Neural cell (in vitro differentiated cells): ENCODE measurements at regions not wholly inside any gene's neighbourhood (a gene's known extent, or its start where the extent isn't known, plus 50 kb on each side); places are given as distances from the start of the nearest gene placed in this dataset.

Experiments used
- H2AFZ ChIP-seq: fragments of 200-600, 300-800 bp; sonication (generic), shearing (Covaris generic); 2 replicates; pipeline ENCODE4 v1.6.0; 2014; ENCODE audit warnings: low read depth, mild to moderate bottlenecking, antibody characterized with exemption, low read length, moderate library complexity
- H3F3A ChIP-seq: fragments of 200-600 bp; shearing (Covaris generic); 2 replicates; pipeline ENCODE4 v1.6.1; 2016; ENCODE audit warnings: mild to moderate bottlenecking, moderate library complexity, mixed read lengths, antibody characterized with exemption, low read length; ENCODE audit not compliant: insufficient read depth, poor library complexity, severe bottlenecking
- H3K27ac ChIP-seq: fragments of 200-600, 300-800 bp; sonication (generic), shearing (Covaris generic); 2 replicates; pipeline ENCODE4 v1.5.1; 2014; ENCODE audit warnings: mild to moderate bottlenecking, low read length, moderate library complexity
- H3K27me3 ChIP-seq: fragments of 300-800, 200-600 bp; sonication (generic), shearing (Covaris generic); 2 replicates; pipeline ENCODE4 v1.6.0; 2014; ENCODE audit warnings: mild to moderate bottlenecking, low read depth, low read length, moderate library complexity; ENCODE audit not compliant: insufficient read depth
- H3K36me3 ChIP-seq: fragments of 300-800, 200-600 bp; sonication (generic), shearing (Covaris generic); 2 replicates; pipeline ENCODE4 v1.5.1; 2014; ENCODE audit warnings: mild to moderate bottlenecking, antibody characterized with exemption, low read length, moderate library complexity; ENCODE audit not compliant: insufficient read depth
- H3K4me2 ChIP-seq: fragments of 300-800, 200-600 bp; sonication (generic), shearing (Covaris generic); 2 replicates; pipeline ENCODE4 v1.6.0; 2014; ENCODE audit warnings: mild to moderate bottlenecking, low read length
- H3K4me3 ChIP-seq: fragments of 300-800, 200-600 bp; sonication (generic), shearing (Covaris generic); 2 replicates; pipeline ENCODE4 v1.5.1; 2014; ENCODE audit warnings: mild to moderate bottlenecking, low read length, moderate library complexity
- H3K79me2 ChIP-seq: fragments of 200-600 bp; shearing (Covaris generic); replicated peaks from 2 replicates; pipeline ENCODE4 v1.6.0; 2014; ENCODE audit warnings: mild to moderate bottlenecking, low read length, moderate library complexity; ENCODE audit not compliant: insufficient read depth
- H3K9ac ChIP-seq: fragments of 300-800, 200-600 bp; sonication (generic), shearing (Covaris generic); 2 replicates; pipeline ENCODE4 v1.6.1; 2016; ENCODE audit warnings: mild to moderate bottlenecking, low read length, mixed read lengths
- H3K9me2 ChIP-seq: fragments of 200-600 bp; shearing (Covaris generic); 2 replicates; pipeline ENCODE4 v1.6.1; 2016; ENCODE audit warnings: mild to moderate bottlenecking, low read length, mixed read lengths; ENCODE audit not compliant: insufficient read depth
- H3K9me3 ChIP-seq: fragments of 200-600, 300-800 bp; sonication (generic), shearing (Covaris generic); 2 replicates; pipeline ENCODE4 v1.6.1; 2016; ENCODE audit warnings: mild to moderate bottlenecking, mixed run types, low read length, moderate library complexity, mixed read lengths
- H4K20me1 ChIP-seq: fragments of 200-600 bp; shearing (Covaris generic); 2 replicates; pipeline ENCODE4 v1.6.1; 2016; ENCODE audit warnings: mild to moderate bottlenecking, mixed run types; ENCODE audit not compliant: insufficient read depth
- EP300 ChIP-seq: fragments of 450-650 bp; conservative IDR thresholded peaks from 2 replicates; pipeline ENCODE4 v1.6.1; 2014; ENCODE audit warnings: antibody characterized with exemption, mild to moderate bottlenecking, moderate library complexity; ENCODE audit not compliant: poor library complexity, severe bottlenecking
- EZH2 ChIP-seq: fragments of 200-600, 300-800 bp; shearing (Covaris generic), sonication (generic); IDR thresholded peaks from 2 replicates; pipeline ENCODE4 v1.6.1; 2014; ENCODE audit warnings: antibody characterized with exemption, low read length, borderline replicate concordance, mild to moderate bottlenecking; ENCODE audit not compliant: insufficient read depth, poor library complexity, severe bottlenecking
- MXI1 ChIP-seq: fragments of 450-650 bp; conservative IDR thresholded peaks from 2 replicates; pipeline ENCODE4 v1.6.1; 2014; ENCODE audit warnings: antibody characterized with exemption, mild to moderate bottlenecking; ENCODE audit not compliant: poor library complexity, severe bottlenecking
- POLR2AphosphoS5 ChIP-seq: IDR thresholded peaks from 2 replicates; pipeline ENCODE4 v1.6.1; 2012
- RAD21 ChIP-seq: fragments of 450-650 bp; conservative IDR thresholded peaks from 2 replicates; pipeline ENCODE4 v1.6.1; 2014; ENCODE audit warnings: antibody characterized with exemption, mild to moderate bottlenecking, moderate library complexity
- REST ChIP-seq: IDR thresholded peaks from 2 replicates; pipeline ENCODE4 v1.6.1; 2012; ENCODE audit warnings: borderline replicate concordance
- SMC3 ChIP-seq: fragments of 450-650 bp; conservative IDR thresholded peaks from 2 replicates; pipeline ENCODE4 v1.6.1; 2014; ENCODE audit warnings: antibody characterized with exemption, mild to moderate bottlenecking, moderate library complexity; ENCODE audit not compliant: poor library complexity
- TAF1 ChIP-seq: IDR thresholded peaks from 2 replicates; pipeline ENCODE4 v1.6.1; 2012; ENCODE audit warnings: low read depth
- TF ChIP-seq, protein P1 (sequence below): fragments of 450-650 bp; IDR thresholded peaks from 2 replicates; pipeline ENCODE4 v1.5.1; 2014; ENCODE audit warnings: antibody characterized with exemption, mild to moderate bottlenecking, moderate library complexity; ENCODE audit not compliant: poor library complexity, severe bottlenecking

- Histone ChIP-seq H3K9ac (no peak overlapping the region), H3K27ac (no peak overlapping the region), H3K36me3 (no peaks in the 10 kb centered on the region), H3K9me3 (no peaks in the 10 kb centered on the region), H3K4me2 (no peak overlapping the region), H3K9me2 (no peaks in the 10 kb centered on the region), H3K4me3 (no peak overlapping the region), H3K79me2 (no peaks in the 10 kb centered on the region), H4K20me1 (no peaks in the 10 kb centered on the region), H2AFZ (no peak overlapping the region), H3F3A (no peaks in the 10 kb centered on the region), H3K27me3 (no peaks in the 10 kb centered on the region)
- TF ChIP-seq MXI1 (no peak), EP300 (no peak), RAD21 (no peak), SMC3 (no peak), POLR2AphosphoS5 (no peak), TAF1 (no peak), REST (no peak), EZH2 (no peak)
- TF ChIP-seq, protein P1, sequence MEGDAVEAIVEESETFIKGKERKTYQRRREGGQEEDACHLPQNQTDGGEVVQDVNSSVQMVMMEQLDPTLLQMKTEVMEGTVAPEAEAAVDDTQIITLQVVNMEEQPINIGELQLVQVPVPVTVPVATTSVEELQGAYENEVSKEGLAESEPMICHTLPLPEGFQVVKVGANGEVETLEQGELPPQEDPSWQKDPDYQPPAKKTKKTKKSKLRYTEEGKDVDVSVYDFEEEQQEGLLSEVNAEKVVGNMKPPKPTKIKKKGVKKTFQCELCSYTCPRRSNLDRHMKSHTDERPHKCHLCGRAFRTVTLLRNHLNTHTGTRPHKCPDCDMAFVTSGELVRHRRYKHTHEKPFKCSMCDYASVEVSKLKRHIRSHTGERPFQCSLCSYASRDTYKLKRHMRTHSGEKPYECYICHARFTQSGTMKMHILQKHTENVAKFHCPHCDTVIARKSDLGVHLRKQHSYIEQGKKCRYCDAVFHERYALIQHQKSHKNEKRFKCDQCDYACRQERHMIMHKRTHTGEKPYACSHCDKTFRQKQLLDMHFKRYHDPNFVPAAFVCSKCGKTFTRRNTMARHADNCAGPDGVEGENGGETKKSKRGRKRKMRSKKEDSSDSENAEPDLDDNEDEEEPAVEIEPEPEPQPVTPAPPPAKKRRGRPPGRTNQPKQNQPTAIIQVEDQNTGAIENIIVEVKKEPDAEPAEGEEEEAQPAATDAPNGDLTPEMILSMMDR = no peak
Observed at GRCh38 chr7:126213876-126214275, 1038.9 kb downstream of the GRM8 start.

DNA sequence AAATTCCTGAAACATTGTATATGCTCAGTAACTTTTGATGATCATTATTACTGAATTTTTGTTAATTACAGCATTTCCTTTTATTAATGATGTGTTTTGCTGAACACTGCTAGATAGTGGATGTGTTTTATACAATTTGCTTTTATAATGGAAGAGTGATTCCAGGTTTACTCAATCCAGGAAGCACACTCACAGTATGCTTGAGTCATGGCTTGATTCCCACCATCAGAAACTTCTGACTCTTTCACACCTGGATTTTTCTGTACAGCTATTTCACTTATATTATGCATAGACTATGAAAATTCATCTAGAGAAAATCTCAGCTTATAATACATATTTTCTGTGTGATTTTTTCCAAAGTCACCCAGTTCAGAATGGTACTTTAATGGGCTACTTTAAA lies 1040.9 kb downstream of the GRM8 start:
- Histone ChIP-seq H3K9ac (no peak overlapping the region), H3K4me2 (no peak overlapping the region), H3K27ac (no peak overlapping the region), H3K9me2 (no peaks in the 10 kb centered on the region), H3K9me3 (no peaks in the 10 kb centered on the region), H2AFZ (no peak overlapping the region), H3K36me3 (no peaks in the 10 kb centered on the region), H3K79me2 (no peaks in the 10 kb centered on the region), H4K20me1 (no peaks in the 10 kb centered on the region), H3K27me3 (no peaks in the 10 kb centered on the region), H3K4me3 (no peak overlapping the region), H3F3A (no peaks in the 10 kb centered on the region)
- TF ChIP-seq EZH2 (no peak), REST (no peak), RAD21 (no peak), POLR2AphosphoS5 (no peak), EP300 (no peak), MXI1 (no peak), SMC3 (no peak), TAF1 (no peak)
- TF ChIP-seq, protein P1 = no peak
